ENCODE measurements at regions not wholly inside any gene's neighbourhood (a gene's known extent, or its start where the extent isn't known, plus 50 kb on each side); places are given as distances from the start of the nearest gene placed in this dataset.
"Not testable (repeated sequence)": the region's sequence is repeated elsewhere in the genome, so short reads cannot be mapped to it uniquely, and the experiment has no call there.

GRCh38 chr3:83251490-83251889, 1490.0 kb upstream of the GBE1 start:
- DNase-seq, result no peak

- DNase-seq, result no peak
Observed at GRCh38 chr3:83250613-83251012, 1489.2 kb upstream of the GBE1 start.

- DNase-seq, result no peak
Observed at GRCh38 chr3:83248454-83248853, 1487.0 kb upstream of the GBE1 start.

- DNase-seq, result no peak
Observed at GRCh38 chr3:83235180-83235814, 1473.9 kb upstream of the GBE1 start.

- DNase-seq, result no peak
Observed at GRCh38 chr3:83233715-83234114, 1472.3 kb upstream of the GBE1 start.

- no peak for DNase-seq
Observed at GRCh38 chr3:83230841-83231240, 1469.4 kb upstream of the GBE1 start.

GRCh38 chr3:83230376-83230775, 1468.9 kb upstream of the GBE1 start:
- DNase-seq, result no peak

- DNase-seq, result no peak
Observed at GRCh38 chr3:83226751-83227150, 1465.3 kb upstream of the GBE1 start.

- no peak for DNase-seq
Observed at GRCh38 chr3:83224101-83224868, 1462.8 kb upstream of the GBE1 start.

- peak in 1 of 5 donors; percentile 5 for DNase-seq
Observed at GRCh38 chr3:83218383-83219200, 1457.1 kb upstream of the GBE1 start.

GRCh38 chr3:83217595-83218118, 1456.2 kb upstream of the GBE1 start:
- not testable (repeated sequence) for DNase-seq

GRCh38 chr3:83216919-83217594, 1455.6 kb upstream of the GBE1 start:
- DNase-seq, result no peak

- DNase-seq, result no peak
Observed at GRCh38 chr3:83195243-83195642, 1433.8 kb upstream of the GBE1 start.

- no peak for DNase-seq
Observed at GRCh38 chr3:83193526-83193925, 1432.1 kb upstream of the GBE1 start.

- DNase-seq, result no peak
Observed at GRCh38 chr3:83189634-83190033, 1428.2 kb upstream of the GBE1 start.

GRCh38 chr3:83169473-83169872, 1408.0 kb upstream of the GBE1 start:
- DNase-seq, result no peak

- no peak for DNase-seq
Observed at GRCh38 chr3:83150896-83151295, 1389.5 kb upstream of the GBE1 start.

GRCh38 chr3:83140983-83141382, 1379.5 kb upstream of the GBE1 start:
- DNase-seq, result no peak

GRCh38 chr3:83131236-83131635, 1369.8 kb upstream of the GBE1 start:
- DNase-seq, result no peak

GRCh38 chr3:83122774-83123350, 1361.4 kb upstream of the GBE1 start:
- no peak for DNase-seq

- DNase-seq, result no peak
Observed at GRCh38 chr3:83093222-83093572, 1331.8 kb upstream of the GBE1 start.

GRCh38 chr3:83092521-83093221, 1331.2 kb upstream of the GBE1 start:
- no peak for DNase-seq
